ENCODE measurements at regions not wholly inside any gene's neighbourhood (a gene's known extent, or its start where the extent isn't known, plus 50 kb on each side); places are given as distances from the start of the nearest gene placed in this dataset.

DNA sequence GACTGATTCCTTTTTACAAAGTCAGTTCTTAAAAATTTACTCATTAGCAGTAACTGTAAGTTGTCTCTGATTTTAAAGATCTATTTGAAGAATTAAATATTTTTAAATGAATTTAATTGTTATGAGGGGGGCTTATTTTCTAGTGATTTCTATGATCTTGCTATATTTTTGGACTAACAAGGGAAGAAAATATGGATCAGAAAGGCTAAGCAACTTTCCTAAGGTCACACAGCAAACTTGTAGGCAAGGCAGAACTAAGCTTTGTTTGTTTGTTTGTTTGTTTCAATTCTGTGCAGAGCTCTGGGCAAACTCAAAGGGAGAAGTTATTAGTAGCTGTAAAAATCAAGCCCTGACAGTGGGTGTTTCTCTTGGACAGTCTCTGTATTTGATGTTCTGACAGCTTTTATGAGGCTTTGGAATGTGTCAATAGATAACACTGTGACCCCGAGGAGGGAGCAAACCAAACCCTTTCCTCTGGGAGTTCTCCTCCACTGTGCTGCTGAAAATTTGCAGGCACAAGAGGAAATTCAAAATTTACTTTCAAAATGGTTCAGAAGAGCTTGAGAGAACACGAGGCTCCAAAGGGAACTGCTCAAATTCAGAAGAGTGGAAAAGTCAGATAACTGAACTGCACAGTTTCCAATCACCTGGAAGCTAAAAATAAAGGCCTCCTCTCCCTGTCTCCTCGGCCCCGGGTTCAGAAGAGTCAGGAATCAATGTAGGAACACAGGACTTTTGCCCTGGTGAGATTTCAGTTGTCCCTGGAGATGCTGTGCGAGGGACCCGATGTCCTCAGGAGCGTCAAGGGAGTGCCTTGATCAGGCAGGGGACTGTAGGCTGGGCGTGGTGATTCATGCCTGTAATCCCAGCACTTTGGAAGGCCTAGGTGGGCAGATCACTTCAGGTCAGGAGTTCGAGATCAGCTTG, 325.7 kb downstream of the GATA3 start:
- TF ChIP-seq CTCF (IDR thresholded peaks at IDR 0.05) (no peak), POLR2A (IDR thresholded peaks at IDR 0.05) (no peak)

All from esophagus squamous epithelium (tissue), 4 donors.